DOHH2 (cell line): ENCODE measurements at regions not wholly inside any gene's neighbourhood (a gene's known extent, or its start where the extent isn't known, plus 50 kb on each side); places are given as distances from the start of the nearest gene placed in this dataset.
"Not testable (repeated sequence)": the region's sequence is repeated elsewhere in the genome, so short reads cannot be mapped to it uniquely, and the experiment has no call there.

Experiments used
- H3F3A ChIP-seq: fragments of 200-600 bp; sonication (generic), shearing (Covaris generic); 2 replicates; pipeline ENCODE4 v1.6.0; 2016; ENCODE audit warnings: antibody characterized with exemption, mild to moderate bottlenecking; ENCODE audit not compliant: control insufficient read depth, insufficient read depth
- H3K27ac ChIP-seq: fragments of 200-600 bp; sonication (generic); 2 replicates; pipeline ENCODE4 v1.5.1; 2014; ENCODE audit warnings: low read depth, mild to moderate bottlenecking, low read length, moderate library complexity
- H3K27me3 ChIP-seq: fragments of 200-600 bp; sonication (generic); 2 replicates; pipeline ENCODE4 v1.6.1; 2014; ENCODE audit warnings: mild to moderate bottlenecking, low read length, mixed read lengths; ENCODE audit not compliant: control insufficient read depth
- H3K36me3 ChIP-seq: fragments of 200-600 bp; sonication (generic); 2 replicates; pipeline ENCODE4 v1.6.1; 2014; ENCODE audit warnings: mild to moderate bottlenecking, low read length, moderate library complexity, mixed read lengths; ENCODE audit not compliant: control insufficient read depth
- H3K4me1 ChIP-seq: fragments of 200-600 bp; sonication (generic); 2 replicates; pipeline ENCODE4 v1.6.1; 2014; ENCODE audit warnings: mild to moderate bottlenecking, low read length, mixed read lengths; ENCODE audit not compliant: control insufficient read depth
- H3K4me2 ChIP-seq: fragments of 200-600 bp; sonication (generic); 2 replicates; pipeline ENCODE4 v1.6.0; 2014; ENCODE audit warnings: mild to moderate bottlenecking, low read length, moderate library complexity
- H3K4me3 ChIP-seq: fragments of 200-600 bp; sonication (generic); 2 replicates; pipeline ENCODE4 v1.5.1; 2014; ENCODE audit warnings: mild to moderate bottlenecking, low read length, mixed read lengths
- H3K79me2 ChIP-seq: fragments of 200-600 bp; sonication (generic); 2 replicates; pipeline ENCODE4 v1.6.1; 2014; ENCODE audit warnings: mild to moderate bottlenecking, low read length, mixed read lengths; ENCODE audit not compliant: control insufficient read depth
- H3K9me2 ChIP-seq: fragments of 200-600 bp; sonication (generic); replicated peaks from 2 replicates; pipeline ENCODE4 v1.6.1; 2014; ENCODE audit warnings: mild to moderate bottlenecking, low read length, mixed read lengths; ENCODE audit not compliant: control insufficient read depth
- H3K9me3 ChIP-seq: fragments of 200-600 bp; sonication (generic); 2 replicates; pipeline ENCODE4 v1.6.1; 2014; ENCODE audit warnings: antibody characterized with exemption, low read length, mixed read lengths; ENCODE audit not compliant: control insufficient read depth, insufficient read depth
- H4K20me1 ChIP-seq: fragments of 200-600 bp; sonication (generic); 2 replicates; pipeline ENCODE4 v1.6.0; 2014; ENCODE audit warnings: low read depth, mild to moderate bottlenecking, antibody characterized with exemption, low read length, moderate library complexity; ENCODE audit not compliant: control insufficient read depth, insufficient read depth
- CTCF ChIP-seq: fragments of 200-600 bp; sonication (generic); IDR thresholded peaks from one replicate; pipeline ENCODE4 v1.5.1; 2014; ENCODE audit warnings: antibody characterized with exemption, mild to moderate bottlenecking, low read depth, low read length; ENCODE audit not compliant: poor library complexity, severe bottlenecking
- EZH2phosphoT487 ChIP-seq: fragments of 200-600 bp; sonication (generic); IDR thresholded peaks from 2 replicates; pipeline ENCODE4 v1.6.1; 2017; ENCODE audit warnings: borderline replicate concordance, mild to moderate bottlenecking, antibody characterized with exemption, low read length, moderate library complexity, mixed read lengths

- no peaks in the 10 kb centered on the region for H3K79me2 ChIP-seq
- no peaks in the 10 kb centered on the region for H3K4me1 ChIP-seq
- H3F3A ChIP-seq, result no peaks in the 10 kb centered on the region
- H4K20me1 ChIP-seq, result no peaks in the 10 kb centered on the region
- no peaks in the 10 kb centered on the region for H3K9me3 ChIP-seq
- H3K27ac ChIP-seq, result no peak overlapping the region
- TF ChIP-seq EZH2phosphoT487, result no peak
- no peak for TF ChIP-seq CTCF
- H3K27me3 ChIP-seq, result no peaks in the 10 kb centered on the region
- no peaks in the 10 kb centered on the region for H3K36me3 ChIP-seq
- H3K9me2 ChIP-seq, result no peaks in the 10 kb centered on the region
- no peak overlapping the region for H3K4me2 ChIP-seq
- no peak overlapping the region for H3K4me3 ChIP-seq
These were observed 464.7 kb upstream of the TMEM132C start for GRCh38 chr12:127802271-127802670.

DNA sequence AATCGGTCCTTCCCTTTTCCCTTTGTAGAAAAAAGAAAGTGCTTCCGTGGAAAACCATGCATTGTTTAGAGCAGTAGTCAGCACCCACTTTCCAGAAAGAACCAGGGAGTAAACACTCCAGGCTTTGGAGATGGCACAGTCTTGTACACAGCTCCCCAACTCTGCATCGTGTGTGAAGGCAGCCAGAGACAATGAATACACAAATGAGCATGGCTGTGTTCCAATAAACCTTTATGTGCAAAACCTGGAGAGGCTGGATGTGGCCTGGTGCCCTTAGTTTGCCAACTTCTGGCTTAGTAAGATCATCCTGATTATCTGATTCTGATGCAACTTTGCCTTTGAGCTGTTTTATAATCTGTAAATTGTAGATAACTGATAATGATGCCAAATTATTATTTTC is 463.4 kb upstream of the TMEM132C start:
- Histone ChIP-seq H3K4me2 (no peak overlapping the region), H3K79me2 (no peaks in the 10 kb centered on the region), H3K4me3 (no peak overlapping the region), H3K9me2 (no peaks in the 10 kb centered on the region), H4K20me1 (no peaks in the 10 kb centered on the region), H3F3A (no peaks in the 10 kb centered on the region), H3K27me3 (no peaks in the 10 kb centered on the region), H3K4me1 (no peaks in the 10 kb centered on the region), H3K9me3 (no peaks in the 10 kb centered on the region), H3K36me3 (no peaks in the 10 kb centered on the region), H3K27ac (no peak overlapping the region)
- TF ChIP-seq EZH2phosphoT487, result no peak
- TF ChIP-seq CTCF, result no peak

GRCh38 chr12:127809275-127809674 is 457.7 kb upstream of the TMEM132C start:
- TF ChIP-seq CTCF (no peak), EZH2phosphoT487 (no peak)
- no peak overlapping the region for H3K4me3 ChIP-seq
- H3K27me3 ChIP-seq, result no peaks in the 10 kb centered on the region

DNA sequence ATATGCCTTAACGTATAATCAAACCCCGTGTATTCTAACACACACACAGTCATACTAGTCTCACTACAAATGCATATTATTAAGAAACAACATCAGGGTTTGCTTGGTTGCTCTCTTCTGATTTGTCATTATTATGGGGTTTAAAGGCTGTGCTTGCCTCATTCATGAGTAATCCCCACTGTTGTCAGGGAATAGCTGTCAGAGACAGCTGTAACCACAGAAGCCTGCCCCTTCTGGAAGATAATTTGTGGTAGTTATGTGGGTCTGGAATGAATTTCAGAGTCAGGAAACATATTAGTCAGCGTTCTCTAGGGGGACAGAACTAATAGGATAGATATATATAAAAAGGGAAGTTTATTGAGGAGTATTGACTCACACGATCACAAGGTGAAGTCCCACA is 456.9 kb upstream of the TMEM132C start:
- TF ChIP-seq EZH2phosphoT487, result no peak
- TF ChIP-seq CTCF, result no peak
- no peak overlapping the region for H3K27ac ChIP-seq
- H3F3A ChIP-seq, result no peaks in the 10 kb centered on the region
- no peaks in the 10 kb centered on the region for H3K9me2 ChIP-seq
- no peaks in the 10 kb centered on the region for H3K9me3 ChIP-seq
- H3K79me2 ChIP-seq, result no peaks in the 10 kb centered on the region
- H3K4me3 ChIP-seq, result no peak overlapping the region
- no peaks in the 10 kb centered on the region for H3K4me1 ChIP-seq
- H4K20me1 ChIP-seq, result no peaks in the 10 kb centered on the region
- H3K36me3 ChIP-seq, result no peaks in the 10 kb centered on the region
- no peak overlapping the region for H3K4me2 ChIP-seq
- H3K27me3 ChIP-seq, result no peaks in the 10 kb centered on the region

More at GRCh38 chr12:127809275-127809674, 457.7 kb upstream of the TMEM132C start:
- Histone ChIP-seq H3K4me2 (no peak overlapping the region), H3K36me3 (no peaks in the 10 kb centered on the region), H3K79me2 (no peaks in the 10 kb centered on the region), H3F3A (no peaks in the 10 kb centered on the region), H3K27ac (no peak overlapping the region), H3K9me3 (no peaks in the 10 kb centered on the region), H3K9me2 (no peaks in the 10 kb centered on the region), H3K4me1 (no peaks in the 10 kb centered on the region), H4K20me1 (no peaks in the 10 kb centered on the region)

DNA sequence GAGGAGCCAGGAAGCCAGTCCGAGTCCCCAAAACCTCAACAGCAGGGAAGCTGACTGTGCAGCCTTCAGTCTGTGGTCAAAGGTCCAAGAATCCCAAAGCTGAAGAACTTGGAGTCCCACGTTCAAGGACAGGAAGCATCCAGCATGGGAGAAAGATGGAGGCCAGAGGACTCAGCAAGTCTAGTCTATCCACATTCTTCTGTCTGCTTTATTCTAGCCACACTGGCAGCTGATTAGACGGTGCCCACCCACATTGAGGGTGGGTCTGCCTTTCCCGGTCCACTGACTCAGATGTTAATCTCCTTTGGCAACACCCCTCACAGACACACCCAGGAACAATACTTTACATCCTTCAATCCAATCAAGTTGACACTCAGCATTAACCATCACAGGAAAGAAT is 456.5 kb upstream of the TMEM132C start:
- not testable (repeated sequence) for H3K4me2 ChIP-seq, H3K27me3 ChIP-seq, H3K27ac ChIP-seq, H3K9me3 ChIP-seq, H3K4me3 ChIP-seq, H3K4me1 ChIP-seq, H3K79me2 ChIP-seq, H3K36me3 ChIP-seq, H3K9me2 ChIP-seq, H4K20me1 ChIP-seq, H3F3A ChIP-seq
